Stimulated activated naive CD8-positive, alpha-beta T cell treated with anti-CD3 and anti-CD28 coated beads, Interleukin-15, Interleukin-2, amounts not matched to agents 100 U/mL and 50 U/mL, for 24 hours (primary cell): ENCODE measurements at regions not wholly inside any gene's neighbourhood (a gene's known extent, or its start where the extent isn't known, plus 50 kb on each side); places are given as distances from the start of the nearest gene placed in this dataset.
"Not testable (repeated sequence)": the region's sequence is repeated elsewhere in the genome, so short reads cannot be mapped to it uniquely, and the experiment has no call there.

Experiments used
- ATAC-seq: fragments of 150-1000 bp; cut with Tn5 transposase; one replicate; pipeline ENCODE4 v1.10.0; 2021
- DNase-seq: peaks from one replicate; pipeline ENCODE4 v3.0.0; 2021

- ATAC-seq (peak; percentile 79), DNase-seq (no peak)
Measured at GRCh38 chr13:38415233-38415632, 65.6 kb downstream of the UFM1 start.

- no peak for ATAC-seq
- no peak for DNase-seq
Measured at GRCh38 chr13:38417241-38417640, 67.6 kb downstream of the UFM1 start.

- ATAC-seq = peak; percentile 70
Measured at GRCh38 chr13:38417727-38418126, 68.1 kb downstream of the UFM1 start.

GRCh38 chr13:38418286-38418685 lies 68.6 kb downstream of the UFM1 start:
- DNase-seq (no peak), ATAC-seq (no peak)

More at GRCh38 chr13:38417727-38418126, 68.1 kb downstream of the UFM1 start:
- no peak for DNase-seq

GRCh38 chr13:38419312-38419873 lies 69.7 kb downstream of the UFM1 start:
- DNase-seq (no peak), ATAC-seq (no peak)

GRCh38 chr13:38421590-38422560 lies 72.2 kb downstream of the UFM1 start:
- ATAC-seq (no peak), DNase-seq (no peak)

- DNase-seq (no peak), ATAC-seq (no peak)
Measured at GRCh38 chr13:38429916-38430315, 80.3 kb downstream of the UFM1 start.

GRCh38 chr13:38430796-38431195 lies 81.1 kb downstream of the UFM1 start:
- ATAC-seq = no peak
- DNase-seq = no peak

- DNase-seq = no peak
- no peak for ATAC-seq
Measured at GRCh38 chr13:38440666-38441065, 91.0 kb downstream of the UFM1 start.

- DNase-seq (no peak), ATAC-seq (no peak)
Measured at GRCh38 chr13:38444904-38445303, 95.3 kb downstream of the UFM1 start.

- no peak for ATAC-seq
Measured at GRCh38 chr13:38452656-38453055, 103.0 kb downstream of the UFM1 start.

GRCh38 chr13:38462605-38463004 lies 113.0 kb downstream of the UFM1 start:
- DNase-seq (no peak), ATAC-seq (no peak)

More at GRCh38 chr13:38452656-38453055, 103.0 kb downstream of the UFM1 start:
- no peak for DNase-seq

GRCh38 chr13:38463048-38463447 lies 113.4 kb downstream of the UFM1 start:
- ATAC-seq = no peak
- no peak for DNase-seq

- not testable (repeated sequence) for ATAC-seq, DNase-seq
Measured at GRCh38 chr13:38472411-38472810, 122.8 kb downstream of the UFM1 start.

- no peak for DNase-seq
- ATAC-seq = no peak
Measured at GRCh38 chr13:38473305-38473704, 123.7 kb downstream of the UFM1 start.

GRCh38 chr13:38477676-38478075 lies 128.0 kb downstream of the UFM1 start:
- no peak for DNase-seq
- no peak for ATAC-seq

GRCh38 chr13:38483623-38484022 lies 134.0 kb downstream of the UFM1 start:
- DNase-seq (no peak), ATAC-seq (no peak)

GRCh38 chr13:38490657-38491056 lies 141.0 kb downstream of the UFM1 start:
- ATAC-seq (no peak), DNase-seq (no peak)

- DNase-seq = no peak
- ATAC-seq = no peak
Measured at GRCh38 chr13:38494445-38494844, 144.8 kb downstream of the UFM1 start.

GRCh38 chr13:38496917-38497316 lies 147.3 kb downstream of the UFM1 start:
- DNase-seq = no peak
- ATAC-seq = no peak

GRCh38 chr13:38498271-38498670 lies 148.6 kb downstream of the UFM1 start:
- ATAC-seq = no peak
- DNase-seq = no peak

GRCh38 chr13:38514575-38514974 lies 164.9 kb downstream of the UFM1 start:
- ATAC-seq (no peak), DNase-seq (no peak)

GRCh38 chr13:38518328-38518727 lies 168.5 kb upstream of the FREM2 start:
- ATAC-seq = no peak
- no peak for DNase-seq
